K562 (cell line): ENCODE measurements at regions not wholly inside any gene's neighbourhood (a gene's known extent, or its start where the extent isn't known, plus 50 kb on each side); places are given as distances from the start of the nearest gene placed in this dataset.

Experiments
- ATAC-seq: fragments of 200-7000 bp; cut with Tn5 transposase; 3 replicates; pipeline ENCODE4 v1.9.1; 2020; ENCODE audit warnings: moderate library complexity
- BruUV-seq: library from RNA; stranded (reverse); fragments of 400-500 nt; replicated peaks from 2 replicates; lab custom pipeline; 2021; lab: Mats Ljungman, UMichigan
- CTCF ChIA-PET: fragments of 300-600 bp; formaldehyde crosslinking; extraction: SDS; loops from one replicate; lab custom pipeline; 2021; ENCODE audit warnings: low intra/inter-chr PET ratio; lab: Yijun Ruan, JAX
- POLR2A ChIA-PET: fragments of 300-600, 350-650 bp; sonication (Branson Sonifier 250); formaldehyde crosslinking; extraction: SDS; loops from one replicate; lab custom pipeline; 2021; ENCODE audit warnings: antibody characterized with exemption, inconsistent platforms; lab: Yijun Ruan, JAX
- DNase-seq, 4 experiments: peaks; one replicate each; pipeline versions ENCODE4 v3.0.0 to v3.0.0-alpha.2; 2011 to 2018; ENCODE audit warnings: low spot score in 3 of 4, mixed read lengths in 3 of 4; ENCODE audit errors: extremely low read depth in 1 of 4
- FAIRE-seq: peaks from 2 replicates; lab custom pipeline; 2011; peaks lifted over from hg19 to GRCh38; lab: Jason Lieb, UNC
- H2AFZ ChIP-seq: 2 replicates; pipeline ENCODE4 v1.6.0; 2011; ENCODE audit warnings: low read depth, low read length, control low read depth, inconsistent platforms
- H3K27ac ChIP-seq: fragments of 200-600 bp; 3 replicates; pipeline ENCODE4 v1.8.0; 2011; ENCODE audit warnings: low read depth, mild to moderate bottlenecking, control low read depth, inconsistent platforms, low read length, moderate library complexity, mixed read lengths; ENCODE audit errors: extremely low read depth
- H3K27me3 ChIP-seq, 2 experiments: fragments of 300-600 bp in 1 of 2; 2 replicates in 1 of 2; 3 replicates in 1 of 2; pipeline versions ENCODE4 v1.6.0 to v1.8.0; 2011; ENCODE audit warnings: inconsistent platforms in 2 of 2, low read length in 2 of 2, mild to moderate bottlenecking in 1 of 2, mixed read lengths in 1 of 2, moderate library complexity in 1 of 2; ENCODE audit not compliant: control insufficient read depth in 2 of 2, insufficient read depth in 2 of 2
- H3K36me3 ChIP-seq: fragments of 300-600 bp; 3 replicates; pipeline ENCODE4 v1.8.0; 2011; ENCODE audit warnings: mild to moderate bottlenecking, low read length, inconsistent platforms; ENCODE audit not compliant: control insufficient read depth, insufficient read depth
- H3K4me1 ChIP-seq, 2 experiments: fragments of 200-600 bp in 1 of 2; replicated peaks in 1 of 2; 2 replicates in 1 of 2; 3 replicates in 1 of 2; pipeline versions ENCODE4 v1.5.1 to v1.8.0; 2011; ENCODE audit warnings: inconsistent platforms in 2 of 2, low read length in 2 of 2, mild to moderate bottlenecking in 1 of 2, mixed read lengths in 1 of 2, moderate library complexity in 1 of 2; ENCODE audit not compliant: control insufficient read depth in 2 of 2, insufficient read depth in 2 of 2
- H3K4me2 ChIP-seq: 2 replicates; pipeline ENCODE4 v1.6.1; 2011; ENCODE audit warnings: low read length, control low read depth, inconsistent platforms, mixed read lengths; ENCODE audit not compliant: insufficient read depth
- H3K4me3 ChIP-seq: fragments of 200-600 bp; sonication (generic), shearing (Covaris generic); 2 replicates; pipeline ENCODE4 v1.5.1; 2016; ENCODE audit warnings: control low read depth, inconsistent platforms
- H3K79me2 ChIP-seq: fragments of 200-600 bp; 3 replicates; pipeline ENCODE4 v1.8.0; 2011; ENCODE audit warnings: low read length, inconsistent platforms; ENCODE audit not compliant: control insufficient read depth, insufficient read depth
- H3K9ac ChIP-seq, 2 experiments: 2 replicates each; pipeline versions ENCODE4 v1.6.0 to v1.6.1; 2011; ENCODE audit warnings: low read depth in 2 of 2, low read length in 2 of 2, control low read depth in 1 of 2, inconsistent platforms in 1 of 2, mild to moderate bottlenecking in 1 of 2, mixed read lengths in 1 of 2; ENCODE audit not compliant: insufficient read depth in 1 of 2
- H3K9me1 ChIP-seq: one replicate; pipeline ENCODE4 v1.6.0; 2011; ENCODE audit warnings: inconsistent platforms, mild to moderate bottlenecking, low read length, moderate library complexity; ENCODE audit not compliant: control insufficient read depth, insufficient read depth
- H3K9me3 ChIP-seq: replicated peaks from 2 replicates; pipeline ENCODE4 v1.5.1; 2011; ENCODE audit warnings: low read depth, low read length, inconsistent platforms; ENCODE audit not compliant: control insufficient read depth, insufficient read depth
- H4K20me1 ChIP-seq: replicated peaks from 2 replicates; pipeline ENCODE4 v1.6.1; 2011; ENCODE audit warnings: low read length, inconsistent platforms, mixed read lengths; ENCODE audit not compliant: control insufficient read depth, insufficient read depth
- HBP1 ChIP-seq: fragments of 450-650 bp; formaldehyde crosslinking; IDR thresholded peaks from 2 replicates; pipeline ENCODE4 v1.4.0; 2022; ENCODE audit warnings: missing genetic modification characterization
- HDAC6 ChIP-seq: IDR thresholded peaks from 2 replicates; pipeline ENCODE4 v1.6.1; 2012; ENCODE audit warnings: low read depth, mild to moderate bottlenecking, control low read depth, inconsistent platforms, low read length, moderate library complexity
- ILF3 ChIP-seq: fragments of 450-650 bp; IDR thresholded peaks from 2 replicates; pipeline ENCODE4 v1.6.1; 2018; ENCODE audit warnings: antibody characterized with exemption, mild to moderate bottlenecking, moderate library complexity, borderline replicate concordance
- L3MBTL2 ChIP-seq: fragments of 450-650 bp; IDR thresholded peaks from 2 replicates; pipeline ENCODE4 v1.6.1; 2016; ENCODE audit warnings: mild to moderate bottlenecking, moderate library complexity
- LEF1 ChIP-seq: fragments of 450-650 bp; IDR thresholded peaks from 2 replicates; pipeline ENCODE4 v1.6.1; 2016; ENCODE audit warnings: mild to moderate bottlenecking
- MECOM ChIP-seq: fragments of 250-450 bp; sonication (Bioruptor Pico); IDR thresholded peaks from 2 replicates; pipeline ENCODE4 v1.8.0; 2022; ENCODE audit warnings: inconsistent platforms
- NR1H2 ChIP-seq: sonication (generic); formaldehyde crosslinking; IDR thresholded peaks from 2 replicates; pipeline ENCODE4 v1.4.0; 2020; ENCODE audit warnings: mild to moderate bottlenecking, missing genetic modification reagents
- PML ChIP-seq: IDR thresholded peaks from 2 replicates; pipeline ENCODE4 v1.6.1; 2012; ENCODE audit warnings: low read length, inconsistent platforms
- PREB ChIP-seq: sonication (generic); formaldehyde crosslinking; IDR thresholded peaks from 2 replicates; pipeline ENCODE4 v1.8.1; 2023; ENCODE audit warnings: mild to moderate bottlenecking, missing genetic modification reagents
- RAD21 ChIP-seq, 2 experiments: fragments of 250-450 bp in 1 of 2; fragments of 450-650 bp in 1 of 2; sonication (Bioruptor Pico) in 1 of 2; formaldehyde crosslinking in 1 of 2; IDR thresholded peaks in 1 of 2; conservative IDR thresholded peaks in 1 of 2; 2 replicates each; pipeline versions ENCODE4 v1.4.0 to v1.8.0; 2020 to 2022; ENCODE audit warnings: mild to moderate bottlenecking in 2 of 2, moderate library complexity in 1 of 2
- SMARCE1 ChIP-seq: fragments of 450-650 bp; IDR thresholded peaks from 2 replicates; pipeline ENCODE4 v1.7.1; 2016; ENCODE audit warnings: mild to moderate bottlenecking
- YBX1 ChIP-seq: fragments of 450-650 bp; IDR thresholded peaks from 2 replicates; pipeline ENCODE4 v1.7.1; 2016; ENCODE audit warnings: mild to moderate bottlenecking
- ZBTB8A ChIP-seq: fragments of 450-650 bp; IDR thresholded peaks from 2 replicates; pipeline ENCODE4 v1.6.1; 2018; ENCODE audit warnings: mild to moderate bottlenecking, moderate library complexity; ENCODE audit not compliant: partially characterized antibody
- ZNF586 ChIP-seq: fragments of 450-650 bp; formaldehyde crosslinking; conservative IDR thresholded peaks from 2 replicates; pipeline ENCODE4 v1.4.0; 2020; ENCODE audit warnings: mild to moderate bottlenecking, moderate library complexity
- ZNF589 ChIP-seq: fragments of 200-800 bp; sonication (Bioruptor generic); IDR thresholded peaks from 2 replicates; pipeline ENCODE4 v1.6.1; 2016; ENCODE audit warnings: low read depth, missing genetic modification characterization, missing compliant biosample characterization
- WGBS: fragments of 100-300 bp; shearing (Covaris generic); methylation state at CpG from one replicate; pipeline ENCODE4 v1.1.6; 2016; ENCODE audit warnings: low coverage, mixed read lengths; ENCODE audit not compliant: insufficient coverage; ENCODE audit errors: missing lambda C conversion rate; 5-methylcytosine and 5-hydroxymethylcytosine counted together
- in situ Hi-C: fragments of 300-500 bp; cut with MboI; formaldehyde crosslinking; loops from 4 replicates; pipeline ENCODE4 v1.15.0; 2018; ENCODE audit warnings: inconsistent platforms, mixed read lengths
- intact Hi-C: fragments of 100-400 bp; cut with micrococcal nuclease; formaldehyde crosslinking; loops from 2 replicates; pipeline ENCODE4 v1.14.2; 2022
- TF ChIP-seq, protein P1 (sequence below): fragments of 450-650 bp; IDR thresholded peaks from 2 replicates; pipeline ENCODE4 v1.6.1; 2016; ENCODE audit warnings: borderline replicate concordance
- TF ChIP-seq, protein P2 (sequence below): sonication (generic); formaldehyde crosslinking; IDR thresholded peaks from 2 replicates; pipeline ENCODE4 v1.8.0; 2022; ENCODE audit warnings: missing genetic modification reagents, mild to moderate bottlenecking, moderate library complexity, borderline replicate concordance

GRCh38 chr11:112727341-112727841 lies 233.8 kb upstream of the NCAM1 start:
- no peak for DNase-seq
- Histone ChIP-seq H3K4me3 (no peak overlapping the region), H4K20me1 (no peaks in the 10 kb centered on the region), H3K36me3 (no peaks in the 10 kb centered on the region), H2AFZ (no peak overlapping the region), H3K9ac (no peak overlapping the region), H3K9me3 (no peaks in the 10 kb centered on the region), H3K9me1 (no peaks in the 10 kb centered on the region), H3K27me3 (no peaks in the 10 kb centered on the region; a peak in 1 of 5 replicates), H3K4me1 (no peaks in the 10 kb centered on the region)
- ChIA-PET POLR2A (interaction anchor here (0.6 to 0.7 kb wide), 2 partner anchors 34 to 1012 kb away, joined by 3 read pairs; no protein-coding TSS in a partner anchor), CTCF (no interaction called here)
- in situ Hi-C loops: no loop called here
- no TSS peak for BruUV-seq
- no peak for FAIRE-seq
- 0% methylated on average over 3 of the region's 3 CpGs for WGBS
- TF ChIP-seq ILF3 (no peak), HDAC6 (no peak), ZBTB8A (no peak), RAD21 (CRISPR knock-in tag; conservative IDR thresholded peaks at IDR 0.05 in 1 of 2, IDR thresholded peaks at IDR 0.05 in 1 of 2) (no peak), NR1H2 (CRISPR knock-in tag) (no peak), MECOM (CRISPR knock-in tag) (no peak), YBX1 (no peak), ZNF589 (CRISPR knock-in tag) (no peak), L3MBTL2 (no peak), ZNF586 (CRISPR knock-in tag) (no peak), HBP1 (CRISPR knock-in tag) (no peak), LEF1 (no peak), SMARCE1 (no peak), PREB (CRISPR knock-in tag) (no peak), PML (no peak)
- TF ChIP-seq, protein P1, sequence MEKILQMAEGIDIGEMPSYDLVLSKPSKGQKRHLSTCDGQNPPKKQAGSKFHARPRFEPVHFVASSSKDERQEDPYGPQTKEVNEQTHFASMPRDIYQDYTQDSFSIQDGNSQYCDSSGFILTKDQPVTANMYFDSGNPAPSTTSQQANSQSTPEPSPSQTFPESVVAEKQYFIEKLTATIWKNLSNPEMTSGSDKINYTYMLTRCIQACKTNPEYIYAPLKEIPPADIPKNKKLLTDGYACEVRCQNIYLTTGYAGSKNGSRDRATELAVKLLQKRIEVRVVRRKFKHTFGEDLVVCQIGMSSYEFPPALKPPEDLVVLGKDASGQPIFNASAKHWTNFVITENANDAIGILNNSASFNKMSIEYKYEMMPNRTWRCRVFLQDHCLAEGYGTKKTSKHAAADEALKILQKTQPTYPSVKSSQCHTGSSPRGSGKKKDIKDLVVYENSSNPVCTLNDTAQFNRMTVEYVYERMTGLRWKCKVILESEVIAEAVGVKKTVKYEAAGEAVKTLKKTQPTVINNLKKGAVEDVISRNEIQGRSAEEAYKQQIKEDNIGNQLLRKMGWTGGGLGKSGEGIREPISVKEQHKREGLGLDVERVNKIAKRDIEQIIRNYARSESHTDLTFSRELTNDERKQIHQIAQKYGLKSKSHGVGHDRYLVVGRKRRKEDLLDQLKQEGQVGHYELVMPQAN: no peak
- TF ChIP-seq, protein P2, sequence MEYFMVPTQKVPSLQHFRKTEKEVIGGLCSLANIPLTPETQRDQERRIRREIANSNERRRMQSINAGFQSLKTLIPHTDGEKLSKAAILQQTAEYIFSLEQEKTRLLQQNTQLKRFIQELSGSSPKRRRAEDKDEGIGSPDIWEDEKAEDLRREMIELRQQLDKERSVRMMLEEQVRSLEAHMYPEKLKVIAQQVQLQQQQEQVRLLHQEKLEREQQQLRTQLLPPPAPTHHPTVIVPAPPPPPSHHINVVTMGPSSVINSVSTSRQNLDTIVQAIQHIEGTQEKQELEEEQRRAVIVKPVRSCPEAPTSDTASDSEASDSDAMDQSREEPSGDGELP (CRISPR knock-in tag): no peak
- TF ChIP-seq, all 486 proteins: peak for 0
- no peak overlapping the region for H3K4me2 ChIP-seq
- H3K27ac ChIP-seq: no peak overlapping the region
- intact Hi-C loops: no loop called here
- no peak for ATAC-seq
- no peaks in the 10 kb centered on the region for H3K79me2 ChIP-seq
